ENCODE measurements at regions not wholly inside any gene's neighbourhood (a gene's known extent, or its start where the extent isn't known, plus 50 kb on each side); places are given as distances from the start of the nearest gene placed in this dataset.

- TF ChIP-seq CREB5 (CRISPR knock-in tag; IDR thresholded peaks at IDR 0.05; ENCODE audit: low read depth), result no peak
- TF ChIP-seq CSRNP3 (CRISPR knock-in tag; IDR thresholded peaks at IDR 0.05), result no peak
- no peak for TF ChIP-seq RARB (CRISPR knock-in tag; IDR thresholded peaks at IDR 0.05)
These were observed 254.4 kb upstream of the ARRDC4 start for GRCh38 chr15:97706059-97706458.

Data from SK-N-SH treated with all-trans-retinoic acid at 6 μM for 48 hours (cell line).